ENCODE measurements at regions not wholly inside any gene's neighbourhood (a gene's known extent, or its start where the extent isn't known, plus 50 kb on each side); places are given as distances from the start of the nearest gene placed in this dataset.

DNA sequence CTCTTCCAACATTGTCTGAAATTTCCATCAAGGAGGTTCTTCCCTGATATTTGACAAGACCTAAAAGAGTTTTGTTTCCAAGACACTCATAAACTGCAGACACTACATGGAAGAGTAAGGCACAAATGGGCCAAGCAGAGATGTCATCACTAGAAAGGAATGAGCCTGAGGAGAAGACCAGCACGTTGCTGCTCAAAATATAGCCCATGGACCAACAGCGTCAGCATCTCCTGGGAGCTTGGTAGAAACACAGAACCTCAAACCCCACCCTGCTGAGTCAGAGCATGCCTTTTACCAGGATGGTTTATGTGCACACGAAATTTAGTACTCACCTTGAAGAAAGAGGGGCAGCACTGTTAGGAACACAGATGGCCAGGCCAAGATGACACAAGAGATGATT lies 128.7 kb upstream of the MID1 start:
- DNase-seq = no peak

DNA sequence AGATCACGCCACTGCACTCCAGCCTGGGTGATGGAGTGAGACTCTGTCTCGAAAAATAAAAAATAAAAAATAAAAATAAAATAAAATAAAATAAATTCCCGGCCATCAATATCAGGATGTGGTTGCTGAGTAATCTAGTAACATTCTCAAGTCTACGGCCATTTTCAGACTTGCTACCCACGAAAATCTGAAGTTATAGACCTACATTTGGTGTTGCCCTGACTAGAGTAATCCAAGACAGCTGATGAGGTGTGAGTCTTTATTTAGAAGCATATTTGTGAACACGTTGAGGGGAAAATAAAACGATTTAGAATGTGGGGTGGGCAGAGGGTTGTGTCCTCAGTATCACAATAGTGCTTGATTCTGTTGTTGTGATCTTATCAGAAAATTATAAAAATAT lies 130.2 kb upstream of the MID1 start:
- DNase-seq = no peak

DNA sequence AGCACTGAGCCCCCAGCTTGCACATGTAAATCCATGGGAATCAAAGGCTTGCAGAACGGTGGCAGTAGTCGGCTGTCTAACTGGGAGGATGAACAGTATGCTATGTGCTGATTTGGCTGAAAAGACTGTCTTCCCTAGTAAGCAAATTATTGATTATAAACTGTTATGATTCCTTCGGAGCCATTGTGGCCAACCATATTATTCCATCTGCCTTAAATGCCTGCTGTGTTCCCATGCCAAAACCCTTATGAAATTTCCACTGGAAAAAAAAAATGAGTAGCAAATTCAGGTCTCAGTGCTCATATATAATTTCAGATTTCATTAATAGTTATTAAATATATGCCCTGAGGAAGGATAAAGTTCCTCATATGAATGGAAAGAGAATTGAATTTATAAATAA lies 132.7 kb upstream of the MID1 start:
- DNase-seq = no peak

DNA sequence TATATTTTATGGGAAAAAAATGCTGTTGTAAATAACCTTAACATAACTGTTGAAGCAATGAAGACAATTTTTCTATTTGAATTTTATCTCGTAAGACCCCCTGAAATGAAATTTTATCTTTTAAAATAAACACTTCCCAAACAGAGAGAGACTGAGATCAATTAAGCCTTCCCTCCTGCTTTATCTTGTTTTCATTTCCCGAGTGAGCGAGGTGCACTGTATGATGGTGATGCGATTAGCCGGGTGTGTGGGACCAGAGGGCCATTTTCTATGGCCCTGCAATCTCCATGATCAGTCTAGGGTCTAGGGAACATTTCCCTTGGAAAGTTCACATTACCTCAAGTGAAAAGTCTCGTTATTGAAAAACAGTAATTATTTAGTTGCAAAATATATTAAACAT lies 134.1 kb upstream of the MID1 start:
- DNase-seq = no peak

DNA sequence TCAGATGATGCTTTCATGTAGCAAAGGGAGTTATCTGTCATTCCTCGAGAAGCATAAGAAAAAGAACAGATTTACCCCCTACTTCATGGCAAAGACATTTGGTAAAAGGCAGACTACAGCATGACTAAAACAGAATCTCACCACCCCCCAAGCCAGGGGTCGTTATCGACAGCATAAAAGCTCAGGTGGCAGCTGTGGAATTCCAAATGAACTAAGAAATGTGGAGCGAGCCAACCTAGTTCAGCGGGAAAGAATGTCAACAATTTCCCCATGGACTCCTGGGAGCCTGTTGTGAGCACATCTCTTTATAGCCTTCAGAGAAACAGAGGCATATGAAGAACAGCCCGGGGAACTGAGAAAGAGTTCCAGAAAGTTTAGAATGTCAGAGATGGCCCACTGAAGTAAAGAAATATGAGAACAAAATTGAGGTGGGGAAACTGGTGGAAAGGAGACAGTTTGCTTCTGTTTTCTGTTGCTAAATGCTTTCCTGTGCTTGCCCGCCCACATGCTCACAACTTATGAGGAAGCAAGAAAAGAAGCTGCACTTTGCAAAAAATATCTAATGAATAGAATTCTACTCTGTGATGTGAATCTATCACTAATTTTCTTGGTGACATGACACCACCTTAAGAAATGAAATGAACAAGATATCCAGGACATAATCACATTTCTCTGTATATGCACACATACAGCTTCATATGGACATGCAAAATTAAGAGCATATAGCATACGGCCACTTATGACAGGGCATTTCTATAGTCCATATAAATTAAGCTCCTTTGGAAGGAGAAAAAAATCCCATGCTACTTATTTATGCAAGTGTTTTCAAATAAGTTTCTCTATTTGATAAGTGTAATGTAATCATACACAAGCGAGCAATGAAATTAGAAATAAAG lies 135.3 kb upstream of the MID1 start:
- DNase-seq = no peak

DNA sequence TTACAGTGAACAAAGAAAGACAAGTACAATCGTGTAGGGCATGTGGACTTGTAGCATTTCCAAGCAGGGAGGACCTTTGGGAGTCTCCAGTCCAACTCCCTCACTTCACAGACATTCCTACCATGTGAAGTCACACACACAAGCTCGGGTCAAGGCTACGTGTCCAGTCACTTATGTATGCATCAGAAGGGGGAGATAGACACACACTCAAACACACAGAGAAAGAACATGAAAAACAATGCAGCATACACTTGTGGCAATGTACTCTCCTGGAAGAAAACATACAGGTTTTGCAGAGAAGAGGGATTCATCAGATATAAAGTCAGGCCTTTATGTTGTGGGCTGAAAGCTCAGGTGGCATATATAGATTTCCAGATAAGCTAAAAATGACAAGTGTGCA lies 136.1 kb upstream of the MID1 start:
- DNase-seq = no peak

DNA sequence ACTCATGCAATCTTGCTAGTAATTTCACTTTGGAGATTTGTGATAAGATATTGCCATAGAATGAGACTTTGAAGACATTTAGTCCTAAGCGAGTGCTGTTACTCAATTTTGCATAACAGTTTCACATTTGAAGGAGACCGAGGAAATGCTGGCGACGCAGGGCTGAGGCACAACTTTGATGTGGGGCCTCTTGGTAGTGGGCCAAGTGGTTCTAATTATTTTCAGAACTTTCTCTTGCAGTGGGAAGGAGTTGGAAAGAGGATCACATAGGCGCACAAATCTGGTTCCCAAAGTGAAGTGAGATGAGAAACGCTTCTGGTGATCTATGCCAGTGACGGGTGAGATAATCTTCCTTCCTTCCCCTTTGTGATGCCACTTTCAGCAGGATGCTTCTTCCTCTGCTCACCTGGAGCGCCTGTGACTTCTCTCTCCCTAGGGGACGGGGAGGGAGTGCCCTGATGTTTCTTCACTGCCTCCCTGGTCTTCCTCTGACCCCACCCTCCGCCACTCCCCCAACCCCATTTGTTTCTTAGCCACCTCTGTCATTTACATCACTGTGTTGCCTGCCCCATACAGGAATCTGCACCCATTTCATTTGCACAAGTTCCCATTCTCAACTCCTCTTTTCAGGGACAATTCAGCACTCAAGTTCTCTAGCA lies 138.9 kb upstream of the MID1 start:
- DNase-seq = no peak

DNA sequence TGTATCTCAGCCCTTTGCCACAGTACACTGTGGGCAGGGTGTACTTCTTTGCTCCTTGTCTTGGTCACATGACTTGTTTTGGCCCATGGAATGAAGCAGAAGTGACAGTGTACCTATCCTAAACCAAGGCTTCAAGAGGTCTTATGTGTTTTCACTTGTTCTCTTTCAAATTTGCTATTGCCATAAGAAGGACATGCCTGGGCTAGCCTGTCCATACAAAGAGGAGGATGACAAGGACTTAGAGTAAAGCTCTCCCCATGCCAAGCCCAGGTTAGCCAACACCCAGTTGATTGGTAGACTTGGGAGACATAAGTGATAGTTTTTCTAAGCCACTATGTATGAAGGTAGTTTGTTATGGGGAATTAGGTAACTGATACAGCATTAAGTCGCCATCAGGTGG lies 141.1 kb upstream of the MID1 start:
- DNase-seq = no peak

DNA sequence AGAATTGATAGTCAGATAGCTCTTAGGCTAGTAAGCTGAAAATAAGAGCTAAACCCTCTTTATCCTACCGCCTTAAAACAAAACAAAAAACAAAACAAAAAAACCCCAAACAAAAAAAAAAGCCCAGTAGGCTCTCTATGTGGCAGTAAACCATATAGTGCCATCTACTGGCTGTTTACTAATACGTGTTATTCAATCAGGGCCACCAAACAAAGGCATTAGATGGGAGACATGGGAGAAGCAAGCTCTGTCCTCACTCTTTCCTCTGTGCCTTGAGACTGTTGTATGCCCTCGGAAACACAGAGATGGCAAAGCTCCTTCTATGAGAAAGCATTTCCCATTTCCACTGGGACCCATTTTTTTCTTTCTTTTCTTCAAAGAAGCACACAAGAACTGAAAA lies 148.8 kb upstream of the MID1 start:
- DNase-seq = peak in 1 of 2 donors; percentile 15

DNA sequence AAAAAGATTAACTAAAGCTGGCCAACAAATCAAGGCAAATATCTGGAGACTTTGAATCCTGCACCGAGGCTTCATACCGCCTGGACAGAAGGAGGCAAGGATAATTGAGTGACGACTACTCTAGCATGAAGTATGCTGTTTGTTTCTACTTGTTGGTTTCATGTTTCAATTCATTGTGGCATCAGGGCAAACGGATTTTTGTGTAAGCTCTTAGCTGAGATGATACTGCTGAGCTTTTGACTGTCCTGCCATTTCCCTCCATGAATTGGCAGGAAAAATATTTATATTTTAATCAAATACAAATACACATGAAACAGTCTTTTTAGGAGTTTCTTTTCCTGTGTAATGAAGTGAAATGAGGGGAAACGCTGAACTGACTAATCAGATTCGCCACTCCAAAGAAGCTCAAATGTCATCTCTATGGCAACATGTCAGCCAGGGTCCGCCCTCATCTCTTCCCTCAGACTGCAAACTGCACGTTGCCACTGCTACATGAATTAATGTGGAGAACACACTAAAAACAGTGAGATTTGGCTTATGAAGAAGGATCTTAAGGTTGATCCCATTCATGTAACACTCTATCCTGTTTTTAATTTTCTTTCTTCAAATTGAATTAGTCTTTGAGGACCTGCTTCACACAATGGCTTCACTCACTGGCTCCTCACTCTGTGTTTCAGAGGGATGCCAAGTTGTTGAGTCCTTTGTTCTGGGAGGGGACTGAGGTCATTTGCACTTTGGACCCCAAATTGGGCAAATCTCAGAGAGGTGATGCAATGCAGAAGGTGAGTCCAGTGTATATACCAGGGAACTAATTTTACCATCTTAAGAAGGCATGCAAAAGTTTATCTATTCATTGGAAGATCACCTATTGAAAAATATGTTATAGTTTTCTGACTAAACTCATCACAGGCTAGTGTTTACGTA lies 149.6 kb upstream of the MID1 start:
- no peak for DNase-seq

DNA sequence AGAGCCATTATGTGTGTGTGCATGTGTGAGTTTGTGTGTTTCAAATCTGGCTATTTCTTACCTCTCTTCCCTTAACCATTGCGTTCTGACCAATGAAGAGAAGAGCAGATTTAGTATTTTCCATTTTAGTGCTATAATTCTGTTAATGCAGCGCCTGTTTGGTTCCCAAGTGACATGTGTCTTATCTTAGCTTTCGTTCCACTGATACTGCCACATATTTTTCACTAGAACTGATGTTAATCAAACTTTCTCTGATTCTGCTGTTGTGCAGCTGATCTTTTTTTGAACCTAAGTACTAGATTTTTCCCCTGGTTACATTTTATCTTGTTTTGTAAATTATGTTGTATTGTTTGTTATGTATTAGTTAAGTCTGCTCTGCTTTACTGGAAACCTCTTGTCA lies 152.9 kb upstream of the MID1 start:
- DNase-seq = no peak

DNA sequence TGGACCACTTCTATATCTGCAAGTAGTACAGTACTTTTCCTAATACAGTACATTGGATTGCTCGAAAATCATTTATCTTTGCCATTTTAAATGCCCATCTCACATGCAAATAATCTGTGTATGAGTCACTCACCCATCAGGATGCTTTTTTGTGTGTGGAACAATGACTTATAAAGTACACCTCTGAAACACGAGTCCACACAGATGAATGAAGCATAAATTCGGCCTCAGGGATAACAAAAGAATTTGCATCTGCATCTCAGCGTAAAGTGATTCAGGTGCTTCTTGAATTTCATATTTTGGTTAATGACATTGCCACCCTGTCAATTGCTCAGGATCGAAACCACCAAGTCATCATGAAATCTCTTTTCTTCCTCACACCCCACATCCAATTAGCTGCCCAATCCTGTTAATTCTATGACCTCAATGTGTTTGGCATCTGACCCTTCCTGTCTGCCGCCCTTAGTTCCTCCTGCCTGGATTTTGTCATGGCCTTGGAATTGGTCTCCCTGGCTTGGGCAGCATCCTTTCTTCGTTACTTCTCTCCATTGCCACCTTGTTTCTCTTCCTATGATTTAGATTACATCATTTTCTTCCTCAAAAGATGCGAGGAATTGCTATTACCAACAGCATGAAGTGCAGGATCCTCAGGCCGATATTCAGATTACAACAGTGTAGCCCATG lies 161.6 kb upstream of the MID1 start:
- DNase-seq = no peak

DNA sequence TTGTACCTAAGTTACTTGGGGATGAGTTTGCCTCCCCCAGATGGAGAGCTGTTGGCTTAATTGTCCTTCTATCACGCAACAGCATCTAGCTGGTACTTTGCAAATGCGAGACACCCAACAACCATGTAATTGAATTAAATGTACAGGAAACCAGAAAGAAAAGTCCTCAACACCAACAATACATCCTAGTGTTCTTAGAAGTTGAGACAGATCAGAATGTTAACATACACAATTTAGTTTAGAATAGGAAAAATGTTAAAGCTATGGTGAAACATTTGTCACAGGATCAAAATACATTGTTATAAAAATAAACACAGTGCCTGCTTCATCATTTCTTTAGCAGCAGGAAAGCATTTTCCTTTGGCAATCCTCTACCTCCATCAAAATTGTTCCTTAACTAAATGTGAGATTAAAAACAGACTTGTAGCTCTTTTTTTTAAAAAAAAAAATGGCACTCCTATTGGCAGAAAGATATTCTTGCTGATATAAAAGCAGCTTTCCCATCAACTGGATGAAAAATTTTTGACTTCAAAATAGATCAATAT lies 163.1 kb upstream of the MID1 start:
- DNase-seq = no peak

DNA sequence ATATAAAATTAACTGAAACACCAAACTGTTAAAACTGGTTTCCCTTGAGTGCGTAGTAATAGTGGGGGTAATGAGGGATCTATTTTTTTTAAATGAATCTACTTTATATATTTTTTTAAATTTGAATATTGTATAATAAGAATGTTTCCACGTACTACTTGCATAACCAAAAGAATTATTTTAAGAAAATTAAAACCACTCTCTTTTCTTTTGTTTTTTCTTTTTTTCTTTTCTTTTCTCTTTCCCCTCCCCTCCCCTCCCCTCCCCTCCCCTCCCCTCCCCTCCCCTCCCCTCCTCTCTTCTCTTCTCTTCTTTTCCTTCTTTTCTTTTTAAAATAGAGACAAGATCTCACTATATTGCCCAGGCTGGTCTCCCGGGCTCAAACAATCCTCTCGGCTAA lies 166.9 kb upstream of the MID1 start:
- DNase-seq = no peak

DNA sequence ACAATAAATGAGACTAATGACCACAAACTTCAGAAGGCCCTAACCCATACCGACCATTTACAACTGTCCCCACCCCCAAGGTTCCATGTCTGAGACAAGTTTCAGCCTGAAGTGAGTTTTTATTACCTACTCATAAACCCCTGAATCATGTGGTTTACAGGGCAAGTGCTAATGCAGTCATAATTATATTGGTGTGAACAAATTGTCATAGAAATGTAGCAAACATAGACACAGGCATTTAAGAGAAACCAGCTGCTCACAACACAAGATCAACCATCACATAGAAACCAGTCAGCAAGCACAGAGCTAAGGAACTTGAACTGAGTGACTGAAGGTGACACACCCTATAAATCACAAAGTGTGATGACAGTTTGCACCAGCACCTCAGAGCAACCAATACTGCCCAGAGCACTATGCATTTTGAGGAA lies 173.8 kb upstream of the MID1 start:
- no peak for DNase-seq

DNA sequence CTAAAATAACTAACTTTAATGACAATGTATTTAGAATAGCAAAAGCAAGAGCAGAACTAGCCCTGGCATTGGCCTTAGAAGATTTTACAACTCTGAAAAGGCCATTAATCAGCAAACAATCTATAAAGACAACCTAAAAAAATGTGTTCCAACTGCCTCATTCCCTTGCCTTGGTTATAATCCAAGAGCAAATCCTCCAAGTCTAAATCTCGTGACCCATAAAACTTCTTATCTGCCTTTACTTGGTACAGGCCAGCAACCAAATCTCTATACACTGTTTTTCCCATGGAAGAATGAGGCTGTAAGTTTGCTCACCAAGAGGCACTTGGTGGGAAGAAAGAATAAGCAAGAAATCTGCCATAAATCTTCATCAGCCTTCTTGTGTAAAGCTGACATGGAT lies 175.3 kb upstream of the MID1 start:
- no peak for DNase-seq

DNA sequence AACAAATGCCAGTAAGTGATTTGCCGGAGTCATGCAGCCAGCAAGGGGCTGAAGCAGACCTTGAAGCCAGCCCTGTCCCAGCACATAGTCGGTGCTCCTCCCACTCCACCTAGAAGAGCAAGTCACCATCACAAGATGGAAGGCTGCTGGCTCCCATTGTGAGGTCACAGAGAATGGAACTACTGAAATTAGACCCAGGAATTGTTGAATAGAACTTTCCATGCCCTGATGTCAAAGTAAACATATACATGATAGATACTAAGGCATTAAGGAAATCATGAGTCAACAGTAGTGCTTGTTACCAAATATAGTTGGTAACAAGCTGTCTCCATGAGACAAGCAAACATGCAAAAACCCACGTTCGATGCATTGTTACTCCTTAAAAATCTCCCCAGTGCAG lies 177.1 kb upstream of the MID1 start:
- DNase-seq = no peak

DNA sequence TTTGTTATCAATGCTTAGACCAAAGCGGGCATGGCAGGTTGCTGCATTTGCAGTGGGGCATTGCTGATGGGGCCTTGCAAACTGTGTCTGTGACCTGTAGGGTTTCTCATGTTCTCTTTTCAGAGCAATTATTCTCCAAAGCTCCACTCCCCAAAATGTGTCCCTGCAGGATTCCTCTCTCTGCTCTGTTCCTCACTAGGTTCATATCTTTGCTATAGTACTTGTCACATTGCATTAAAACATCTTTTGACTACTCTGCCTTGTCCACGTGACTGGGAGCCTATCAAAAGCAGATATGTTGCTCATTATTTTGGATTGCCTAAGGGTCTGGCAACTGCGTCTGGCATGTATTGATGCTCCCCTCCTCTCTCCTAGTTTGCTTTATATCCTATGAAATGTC lies 177.7 kb upstream of the MID1 start:
- DNase-seq = no peak

DNA sequence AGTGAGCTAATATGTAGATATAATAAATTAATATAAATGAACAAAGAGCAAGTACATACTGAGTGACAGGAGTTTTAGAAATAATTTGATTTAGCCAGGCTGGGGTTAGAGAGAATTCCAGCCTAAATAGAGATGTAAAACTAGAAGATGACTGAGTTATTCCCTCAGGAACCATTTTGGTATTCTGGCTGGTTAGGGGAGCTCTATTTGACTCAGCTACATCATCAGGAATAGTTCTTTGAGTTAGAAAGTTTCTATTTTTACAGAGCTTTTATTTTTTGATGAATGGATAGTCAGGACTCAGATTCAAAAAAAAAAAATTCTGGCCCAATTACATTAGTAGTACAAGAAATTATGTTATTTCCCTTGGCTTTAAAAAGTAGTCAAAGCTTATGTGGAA lies 180.4 kb upstream of the MID1 start:
- DNase-seq = no peak

DNA sequence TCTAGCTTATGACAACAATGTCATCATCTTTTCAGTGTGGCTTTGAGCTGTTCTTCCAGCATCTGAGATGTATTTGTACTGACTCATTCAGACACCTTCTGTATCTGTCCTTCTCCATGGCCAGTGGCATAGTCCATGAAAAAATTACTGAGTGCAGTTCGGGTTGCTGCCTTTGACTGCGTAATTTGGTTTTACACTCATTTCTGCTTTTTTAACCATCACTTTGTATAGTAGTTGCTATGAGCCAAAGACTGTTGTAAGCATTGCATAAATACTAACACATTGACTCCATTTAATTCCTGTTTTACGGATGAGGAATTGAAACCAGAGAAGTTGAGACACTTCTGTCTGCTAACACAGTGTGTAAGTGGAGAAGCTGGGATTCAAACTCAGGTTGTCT lies 190.7 kb upstream of the MID1 start:
- no peak for DNase-seq

DNA sequence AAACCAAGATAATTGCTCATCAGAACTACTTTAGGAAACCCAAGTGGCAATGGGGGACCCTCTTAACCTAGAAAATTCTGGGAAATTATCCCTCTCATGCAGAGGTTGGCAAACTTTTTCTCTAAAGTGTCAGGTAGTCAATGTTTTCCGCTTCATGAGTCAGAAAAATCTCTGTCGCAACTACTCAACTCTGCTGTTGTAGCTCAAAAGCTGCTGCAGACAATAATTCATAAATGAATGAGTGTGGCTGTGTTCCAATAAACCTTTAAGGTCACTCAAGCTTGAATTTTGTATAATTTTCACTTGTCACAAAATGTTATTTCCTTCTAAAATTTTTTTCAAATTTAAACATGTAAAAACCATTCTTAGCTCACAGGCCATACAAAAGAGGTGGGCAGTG lies 193.4 kb upstream of the MID1 start:
- no peak for DNase-seq

DNA sequence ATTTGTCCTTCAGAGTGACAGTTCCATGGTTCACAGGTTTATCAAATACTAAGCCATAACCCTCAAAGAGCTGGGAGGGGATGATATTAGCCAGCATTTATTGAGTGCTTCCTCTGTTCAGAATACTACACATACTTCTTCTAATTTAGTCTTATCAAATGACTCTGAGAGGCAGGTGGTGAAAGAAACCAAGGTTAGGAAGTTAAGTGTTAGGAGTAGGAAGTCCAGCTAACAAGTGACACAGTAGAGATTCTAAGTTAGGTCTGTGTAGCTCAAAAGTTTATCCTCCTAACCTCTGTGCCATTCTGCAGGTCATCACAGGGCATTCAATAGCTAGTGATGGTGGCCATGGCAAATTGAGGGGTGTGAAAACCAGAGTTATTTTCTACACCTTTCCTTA lies 198.3 kb upstream of the MID1 start:
- DNase-seq = no peak

DNA sequence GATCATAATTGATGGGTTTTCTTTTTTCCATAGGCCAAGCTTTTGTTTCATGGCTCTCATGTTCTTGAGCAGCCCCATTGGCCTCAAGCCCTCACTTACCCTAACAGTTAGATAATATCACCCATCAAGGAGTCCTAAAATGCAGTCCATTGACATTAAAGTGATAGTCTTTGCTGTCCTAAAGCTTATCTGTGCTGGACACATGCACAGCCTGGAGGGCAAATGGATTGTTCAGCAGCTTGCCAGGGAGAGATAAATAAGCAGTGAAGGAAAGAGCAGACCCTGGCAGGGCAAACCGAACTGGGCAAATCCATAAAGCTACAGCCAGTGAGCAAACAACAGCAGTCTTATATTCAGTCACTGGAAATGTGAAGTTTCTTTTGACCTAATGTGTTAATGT lies 199.6 kb upstream of the MID1 start:
- DNase-seq = no peak

Measured in hippocampal formation (tissue), 2 donors.